H1 (cell line): ENCODE measurements at regions not wholly inside any gene's neighbourhood (a gene's known extent, or its start where the extent isn't known, plus 50 kb on each side); places are given as distances from the start of the nearest gene placed in this dataset.

ENCODE experiments used
- CTCF ChIA-PET: fragments of 300-600 bp; sonication (Branson Sonifier 250); formaldehyde crosslinking; loops from one replicate; lab custom pipeline; 2021; ENCODE audit not compliant: partially characterized antibody; lab: Charles Lee
- POLR2A ChIA-PET: fragments of 300-600 bp; sonication (Branson Sonifier 250); formaldehyde crosslinking; loops from one replicate; lab custom pipeline; 2021; ENCODE audit warnings: inconsistent platforms; ENCODE audit not compliant: partially characterized antibody; lab: Charles Lee
- DNase-seq, 2 experiments: peaks; one replicate each; pipeline versions ENCODE4 v3.0.0 to v3.0.0-alpha.2; 2010 to 2022; ENCODE audit warnings: low spot score in 2 of 2, low read depth in 1 of 2, mixed read lengths in 1 of 2
- FAIRE-seq: peaks from 2 replicates; lab custom pipeline; 2011; peaks lifted over from hg19 to GRCh38; lab: Jason Lieb, UNC
- H2AFZ ChIP-seq: 2 replicates; pipeline ENCODE4 v1.8.1; 2012; ENCODE audit warnings: low read length, inconsistent platforms
- H2AK5ac ChIP-seq: 2 replicates; pipeline ENCODE4 v1.6.1; 2013; ENCODE audit warnings: low read depth, low read length
- H2BK120ac ChIP-seq: replicated peaks from 2 replicates; pipeline ENCODE3; 2013; ENCODE audit warnings: low read depth, low read length, inconsistent platforms
- H2BK12ac ChIP-seq: 2 replicates; pipeline ENCODE4 v1.6.1; 2013; ENCODE audit warnings: low read depth, low read length
- H2BK15ac ChIP-seq: 2 replicates; pipeline ENCODE4 v1.6.1; 2013; ENCODE audit warnings: low read length
- H2BK20ac ChIP-seq: 2 replicates; pipeline ENCODE4 v1.6.1; 2013; ENCODE audit warnings: low read length
- H2BK5ac ChIP-seq: 2 replicates; pipeline ENCODE4 v1.6.1; 2013; ENCODE audit warnings: low read depth, low read length
- H3K14ac ChIP-seq: 2 replicates; pipeline ENCODE4 v1.6.1; 2013; ENCODE audit warnings: inconsistent platforms; ENCODE audit not compliant: insufficient read length
- H3K18ac ChIP-seq: 2 replicates; pipeline ENCODE4 v1.6.1; 2013; ENCODE audit warnings: low read length; ENCODE audit errors: extremely low read depth
- H3K23ac ChIP-seq: 2 replicates; pipeline ENCODE4 v1.6.1; 2013; ENCODE audit warnings: inconsistent platforms; ENCODE audit not compliant: insufficient read length
- H3K23me2 ChIP-seq: 2 replicates; pipeline ENCODE4 v1.6.1; 2013; ENCODE audit warnings: low read depth, low read length
- H3K27ac ChIP-seq: 2 replicates; pipeline ENCODE4 v1.6.1; 2011; ENCODE audit warnings: low read depth, low read length, inconsistent platforms
- H3K27me3 ChIP-seq, 4 experiments: replicated peaks in 1 of 4; 1 replicate in 1 of 4; 2 replicates in 3 of 4; pipeline versions ENCODE4 v1.6.1 to v1.8.1; 2011 to 2013; ENCODE audit warnings: low read length in 3 of 4, mild to moderate bottlenecking in 3 of 4, inconsistent platforms in 2 of 4, mixed read lengths in 2 of 4, moderate library complexity in 1 of 4; ENCODE audit not compliant: control insufficient read depth in 3 of 4, insufficient read depth in 3 of 4; ENCODE audit errors: extremely low read depth in 1 of 4
- H3K36me3 ChIP-seq, 4 experiments: 2 replicates each; pipeline versions ENCODE4 v1.6.1 to v1.8.1; 2011 to 2013; ENCODE audit warnings: mild to moderate bottlenecking in 4 of 4, low read length in 3 of 4, moderate library complexity in 2 of 4, control low read depth in 1 of 4, inconsistent platforms in 1 of 4; ENCODE audit not compliant: insufficient read depth in 4 of 4, control insufficient read depth in 2 of 4
- H3K4ac ChIP-seq: replicated peaks from 2 replicates; pipeline ENCODE3; 2013; ENCODE audit warnings: low read length, low read depth, mixed read lengths, inconsistent platforms; ENCODE audit not compliant: insufficient read length
- H3K4me1 ChIP-seq, 4 experiments: replicated peaks in 1 of 4; 1 replicate in 1 of 4; 2 replicates in 3 of 4; pipeline versions ENCODE4 v1.6.1 to v1.8.1; 2011 to 2013; ENCODE audit warnings: low read length in 3 of 4, inconsistent platforms in 2 of 4, mixed read lengths in 1 of 4; ENCODE audit not compliant: insufficient read depth in 4 of 4, control insufficient read depth in 3 of 4
- H3K4me2 ChIP-seq, 2 experiments: 2 replicates each; pipeline versions ENCODE4 v1.6.1 to v1.8.1; 2011 to 2013; ENCODE audit warnings: low read depth in 2 of 2, low read length in 2 of 2, control low read depth in 1 of 2, inconsistent platforms in 1 of 2, mild to moderate bottlenecking in 1 of 2; ENCODE audit not compliant: insufficient read depth in 1 of 2
- H3K4me3 ChIP-seq, 4 experiments: fragments of 200-600, 300-600 bp in 1 of 4; sonication (generic), shearing (Covaris generic), sonication (Bioruptor Twin) in 1 of 4; 2 replicates each; pipeline versions ENCODE4 v1.5.1 to v1.8.1; 2011 to 2016; ENCODE audit warnings: low read length in 4 of 4, low read depth in 3 of 4, control low read depth in 2 of 4, inconsistent platforms in 2 of 4, mild to moderate bottlenecking in 2 of 4, mixed read lengths in 1 of 4, moderate library complexity in 1 of 4; ENCODE audit not compliant: insufficient read depth in 2 of 4; ENCODE audit errors: extremely low read depth in 1 of 4
- H3K56ac ChIP-seq: replicated peaks from 2 replicates; pipeline ENCODE3; 2013; ENCODE audit warnings: low read depth, mild to moderate bottlenecking, mixed read lengths, low read length, inconsistent platforms; ENCODE audit not compliant: insufficient read length
- H3K79me1 ChIP-seq: 2 replicates; pipeline ENCODE4 v1.6.1; 2013; ENCODE audit warnings: low read depth, low read length, control low read depth
- H3K79me2 ChIP-seq, 2 experiments: 2 replicates each; pipeline versions ENCODE4 v1.6.1 to v1.8.1; 2012 to 2013; ENCODE audit warnings: low read length in 2 of 2, mild to moderate bottlenecking in 2 of 2, inconsistent platforms in 1 of 2; ENCODE audit not compliant: insufficient read depth in 2 of 2, control insufficient read depth in 1 of 2
- H3K9ac ChIP-seq, 4 experiments: replicated peaks in 1 of 4; 1 replicate in 1 of 4; 2 replicates in 3 of 4; pipeline versions ENCODE4 v1.6.1 to v1.8.1; 2011 to 2013; ENCODE audit warnings: low read depth in 3 of 4, low read length in 3 of 4, control low read depth in 2 of 4, mild to moderate bottlenecking in 2 of 4, moderate library complexity in 2 of 4, inconsistent platforms in 1 of 4; ENCODE audit errors: extremely low read depth in 1 of 4
- H3K9me3 ChIP-seq, 2 experiments: 2 replicates each; pipeline versions ENCODE4 v1.6.1 to v1.8.1; 2012 to 2013; ENCODE audit warnings: mild to moderate bottlenecking in 2 of 2, moderate library complexity in 2 of 2, control low read depth in 1 of 2, inconsistent platforms in 1 of 2, low read depth in 1 of 2, low read length in 1 of 2, mixed read lengths in 1 of 2; ENCODE audit not compliant: insufficient read depth in 2 of 2
- H4K20me1 ChIP-seq, 2 experiments: replicated peaks in 1 of 2; 2 replicates each; pipeline versions ENCODE3 to v1.8.1; 2011 to 2013; ENCODE audit warnings: inconsistent platforms in 2 of 2, low read length in 2 of 2, mild to moderate bottlenecking in 1 of 2; ENCODE audit not compliant: insufficient read depth in 2 of 2, control insufficient read depth in 1 of 2
- H4K5ac ChIP-seq: 2 replicates; pipeline ENCODE4 v1.6.1; 2013; ENCODE audit warnings: low read length, low read depth, mixed read lengths, inconsistent platforms; ENCODE audit not compliant: insufficient read length
- H4K8ac ChIP-seq: 2 replicates; pipeline ENCODE4 v1.8.0; 2013; ENCODE audit warnings: mild to moderate bottlenecking, moderate library complexity, low read length, inconsistent platforms; ENCODE audit not compliant: insufficient read depth; ENCODE audit errors: extremely low read depth
- H4K91ac ChIP-seq: replicated peaks from 2 replicates; pipeline ENCODE3; 2013; ENCODE audit warnings: low read length, mixed read lengths, inconsistent platforms; ENCODE audit not compliant: insufficient read length
- CREB1 ChIP-seq: IDR thresholded peaks from 2 replicates; pipeline ENCODE4 v1.6.1; 2012; ENCODE audit warnings: inconsistent platforms
- EGR1 ChIP-seq: IDR thresholded peaks from 2 replicates; pipeline ENCODE4 v1.6.1; 2011; ENCODE audit warnings: low read depth, low read length, borderline replicate concordance
- FOSL1 ChIP-seq: IDR thresholded peaks from 2 replicates; pipeline ENCODE4 v1.6.1; 2011; ENCODE audit warnings: mild to moderate bottlenecking, low read depth, low read length, moderate library complexity; ENCODE audit not compliant: insufficient read depth
- KDM1A ChIP-seq: fragments of 200-600, 300-600 bp; sonication (generic); IDR thresholded peaks from 2 replicates; pipeline ENCODE4 v1.7.1; 2016; ENCODE audit warnings: mild to moderate bottlenecking, low read length, borderline replicate concordance
- MAX ChIP-seq: IDR thresholded peaks from 2 replicates; pipeline ENCODE4 v1.6.1; 2012; ENCODE audit warnings: inconsistent platforms
- RNF2 ChIP-seq: fragments of 200-900, 300-1000 bp; sonication (generic); IDR thresholded peaks from 2 replicates; pipeline ENCODE4 v1.7.1; 2016; ENCODE audit warnings: borderline replicate concordance, low read depth, mild to moderate bottlenecking, antibody characterized with exemption, low read length; ENCODE audit not compliant: poor library complexity, severe bottlenecking; ENCODE audit errors: missing control alignments
- SP2 ChIP-seq: IDR thresholded peaks from 2 replicates; pipeline ENCODE4 v1.6.1; 2012; ENCODE audit warnings: mild to moderate bottlenecking, low read length, inconsistent platforms
- WGBS, 2 experiments: shearing (Covaris generic) in 1 of 2; methylation state at CpG; one replicate each; pipeline versions ENCODE4 v1.1.6 to v1.1.7; 2013 to 2015; ENCODE audit warnings: low lambda C conversion rate in 2 of 2, mixed read lengths in 2 of 2, inconsistent platforms in 1 of 2, low coverage in 1 of 2, missing lambda C conversion rate in 1 of 2; ENCODE audit not compliant: insufficient replicate concordance in 2 of 2, insufficient coverage in 1 of 2, insufficient read length in 1 of 2; ENCODE audit errors: extremely low coverage in 1 of 2, missing lambda C conversion rate in 1 of 2; 5-methylcytosine and 5-hydroxymethylcytosine counted together
- TF ChIP-seq, protein P1 (sequence below), 3 experiments: IDR thresholded peaks; 1 replicate in 2 of 3; 2 replicates in 1 of 3; pipeline versions ENCODE4 v1.5.1 to v1.6.1; 2011; ENCODE audit warnings: low read length in 3 of 3, mild to moderate bottlenecking in 3 of 3, inconsistent platforms in 2 of 3, low read depth in 1 of 3, moderate library complexity in 1 of 3; ENCODE audit not compliant: insufficient read depth in 1 of 3; ENCODE audit errors: control extremely low read depth in 1 of 3

GRCh38 chr5:117982691-117983090 is 1005.7 kb downstream of the DTWD2 start:
- Histone ChIP-seq H3K23ac (no peak overlapping the region), H3K36me3 (no peaks in the 10 kb centered on the region), H3K4me3 (no peak overlapping the region), H3K79me1 (no peaks in the 10 kb centered on the region), H3K4me1 (peaks cover 0 to 2% (median 0%) of the 10 kb centered on the region in 4 experiments; a peak in 1 of 7 replicates), H4K5ac (no peak overlapping the region), H4K20me1 (no peaks in the 10 kb centered on the region), H2BK15ac (no peak overlapping the region), H2AK5ac (no peak overlapping the region), H3K27ac (no peak overlapping the region), H3K14ac (no peak overlapping the region), H2BK20ac (no peak overlapping the region), H3K4ac (no peak overlapping the region), H2AFZ (peak overlapping the region; percentile 23; the same call in 1 of the 2 replicates), H2BK12ac (no peak overlapping the region), H3K23me2 (no peaks in the 10 kb centered on the region), H3K9ac (no peak overlapping the region), H2BK5ac (no peak overlapping the region), H2BK120ac (no peak overlapping the region), H3K79me2 (no peaks in the 10 kb centered on the region), H3K18ac (no peak overlapping the region), H3K27me3 (no peaks in the 10 kb centered on the region), H4K8ac (no peak overlapping the region), H3K9me3 (no peaks in the 10 kb centered on the region), H3K4me2 (no peak overlapping the region), H4K91ac (no peak overlapping the region), H3K56ac (no peak overlapping the region)
- FAIRE-seq: no peak
- CTCF ChIA-PET: interaction anchor here (0.8 kb wide), 1 partner anchor 14 kb away, joined by 3 read pairs; no protein-coding TSS in a partner anchor
- WGBS, 2 experiments: 63% methylated on average over 2 of the region's 2 CpGs; no CpG with 5 or more reads in 1 of the 2 experiments
- DNase-seq: no peak
- POLR2A ChIA-PET: no interaction called here
- TF ChIP-seq EGR1 (no peak), CREB1 (no peak), SP2 (no peak), FOSL1 (no peak), RNF2 (no peak), MAX (no peak), KDM1A (no peak)
- TF ChIP-seq, protein P1, sequence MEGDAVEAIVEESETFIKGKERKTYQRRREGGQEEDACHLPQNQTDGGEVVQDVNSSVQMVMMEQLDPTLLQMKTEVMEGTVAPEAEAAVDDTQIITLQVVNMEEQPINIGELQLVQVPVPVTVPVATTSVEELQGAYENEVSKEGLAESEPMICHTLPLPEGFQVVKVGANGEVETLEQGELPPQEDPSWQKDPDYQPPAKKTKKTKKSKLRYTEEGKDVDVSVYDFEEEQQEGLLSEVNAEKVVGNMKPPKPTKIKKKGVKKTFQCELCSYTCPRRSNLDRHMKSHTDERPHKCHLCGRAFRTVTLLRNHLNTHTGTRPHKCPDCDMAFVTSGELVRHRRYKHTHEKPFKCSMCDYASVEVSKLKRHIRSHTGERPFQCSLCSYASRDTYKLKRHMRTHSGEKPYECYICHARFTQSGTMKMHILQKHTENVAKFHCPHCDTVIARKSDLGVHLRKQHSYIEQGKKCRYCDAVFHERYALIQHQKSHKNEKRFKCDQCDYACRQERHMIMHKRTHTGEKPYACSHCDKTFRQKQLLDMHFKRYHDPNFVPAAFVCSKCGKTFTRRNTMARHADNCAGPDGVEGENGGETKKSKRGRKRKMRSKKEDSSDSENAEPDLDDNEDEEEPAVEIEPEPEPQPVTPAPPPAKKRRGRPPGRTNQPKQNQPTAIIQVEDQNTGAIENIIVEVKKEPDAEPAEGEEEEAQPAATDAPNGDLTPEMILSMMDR (IDR thresholded peaks at IDR 0.05; ENCODE audit: control extremely low read depth in 1 of 3, insufficient read depth in 1 of 3, low read depth in 1 of 3, low read length in 3 of 3): no peak
